Heart right ventricle (tissue), 16 donors: ENCODE measurements at regions not wholly inside any gene's neighbourhood (a gene's known extent, or its start where the extent isn't known, plus 50 kb on each side); places are given as distances from the start of the nearest gene placed in this dataset.

ENCODE experiments used
- ATAC-seq, 8 donors: fragments of 200-7000 bp; cut with Tn5 transposase; one replicate each; pipeline ENCODE4 v1.9.1; 2020; ENCODE audit warnings: mild to moderate bottlenecking in 8 of 8, moderate library complexity in 8 of 8, moderate number of reproducible peaks in 1 of 8
- DNase-seq, 2 donors: peaks; one replicate each; pipeline ENCODE4 v3.0.0-alpha.2; 2020
- H3K27ac ChIP-seq, 10 donors: fragments of 200-600 bp; sonication (generic) in 2 of 10; one replicate each; pipeline versions ENCODE4 v1.5.0 to v1.8.0; 2020 to 2022; ENCODE audit warnings: mild to moderate bottlenecking in 3 of 10
- H3K27me3 ChIP-seq, 7 donors: fragments of 200-600 bp; one replicate each; pipeline ENCODE4 v1.8.0; 2021 to 2022; ENCODE audit warnings: mild to moderate bottlenecking in 2 of 7
- H3K36me3 ChIP-seq, 9 donors: fragments of 200-600 bp; sonication (generic) in 1 of 9; one replicate each; pipeline versions ENCODE4 v1.5.0 to v1.8.0; 2020 to 2022; ENCODE audit warnings: mild to moderate bottlenecking in 2 of 9
- H3K4me1 ChIP-seq, 9 donors: fragments of 200-600 bp; sonication (generic) in 1 of 9; one replicate each; pipeline versions ENCODE4 v1.5.0 to v1.8.0; 2020 to 2022; ENCODE audit warnings: mild to moderate bottlenecking in 4 of 9
- H3K4me3 ChIP-seq, 10 donors: fragments of 200-600 bp; sonication (generic) in 2 of 10; one replicate each; pipeline versions ENCODE4 v1.5.0 to v1.8.0; 2020 to 2022; ENCODE audit warnings: mild to moderate bottlenecking in 7 of 10, moderate library complexity in 2 of 10
- H3K9me3 ChIP-seq, 11 donors: fragments of 200-600 bp in 10 of 11; sonication (generic) in 2 of 11; one replicate each; pipeline versions ENCODE4 v1.5.0 to v1.8.0; 2013 to 2022; ENCODE audit warnings: mild to moderate bottlenecking in 2 of 11, control low read depth in 1 of 11, moderate library complexity in 1 of 11
- CTCF ChIP-seq, 9 donors: fragments of 200-600 bp; sonication (generic) in 2 of 9; IDR thresholded peaks; one replicate each; pipeline versions ENCODE4 v1.5.0 to v1.8.0; 2021 to 2022; ENCODE audit warnings: antibody characterized with exemption in 9 of 9, mild to moderate bottlenecking in 5 of 9, moderate library complexity in 1 of 9
- WGBS, 2 donors: extraction: QIAGEN DNeasy Blood & Tissue Kit; methylation state at CpG; one replicate each; pipeline ENCODE4 v1.1.7; 2013; ENCODE audit warnings: inconsistent platforms in 1 of 2; 5-methylcytosine and 5-hydroxymethylcytosine counted together
- intact Hi-C, 10 donors: fragments of 100-400 bp; cut with DNase I; formaldehyde crosslinking; loops; one replicate each; pipeline versions ENCODE4 v1.11.1 to v1.14.2; 2022
- donor health status: Arrhythmogenic right ventricular cardiomyopathy.
- donor health status: ischemic (EF 13 %, LVEDD 7.1; RV severe dilation, severe dysfunction).
- donor health status: healthy with polysubstance abuse.
- donor health status: DM: no; HTN: yes; CAD: no.
- donor health status: DM: no; HTN: no; CAD: no.
- donor health status: ischemic (EF 25% LVEDD 6.9; RV normal size, moderate dysfunction).
- donor health status: ischemic (EF 25% LVEDD 5.7; RV mildly dilated, moderate dysfunction).
- donor health status: healthy.
- donor health status: DM: yes; HTN: yes; CAD: no.
- donor health status: Ischemic cardiomyopathy.
- donor health status: ischemic (EF 35%, LVEDD 5.7; RV mildly dilated, moderate dysfunction).
- donor health status: nonischemic (EF 11% LVEDD 7.7; RV severe dilation, severe dysfunction).
- donor health status: DM: yes; HTN: yes; CAD: no.
- donor health status: PGD.
- donor health status: ischemic (EF 29% LVEDD 5.4; RV normal size, mild dysfunction).
- donor health status: nonischemic (EF 23%, LVEDD 6.1; RV moderate dilation, normal function).

GRCh38 chr21:31491617-31492016 lies 147.6 kb upstream of the TIAM1 start:
- no peaks in the 10 kb centered on the region for H3K4me1 ChIP-seq
- H3K36me3 ChIP-seq, result no peaks in the 10 kb centered on the region
- no peak overlapping the region for H3K27ac ChIP-seq
- H3K27me3 ChIP-seq, result peaks cover 0 to 4% (median 0%) of the 10 kb centered on the region in 7 donors
- intact Hi-C loops, result no loop called here
- WGBS, 2 donors, result 67 to 70% methylated on average over 3 of the region's 3 CpGs
- no peak overlapping the region for H3K4me3 ChIP-seq
- DNase-seq (no peak), ATAC-seq (no peak)
- no peak for TF ChIP-seq CTCF (IDR thresholded peaks at IDR 0.05)
- H3K9me3 ChIP-seq, result no peaks in the 10 kb centered on the region

DNA sequence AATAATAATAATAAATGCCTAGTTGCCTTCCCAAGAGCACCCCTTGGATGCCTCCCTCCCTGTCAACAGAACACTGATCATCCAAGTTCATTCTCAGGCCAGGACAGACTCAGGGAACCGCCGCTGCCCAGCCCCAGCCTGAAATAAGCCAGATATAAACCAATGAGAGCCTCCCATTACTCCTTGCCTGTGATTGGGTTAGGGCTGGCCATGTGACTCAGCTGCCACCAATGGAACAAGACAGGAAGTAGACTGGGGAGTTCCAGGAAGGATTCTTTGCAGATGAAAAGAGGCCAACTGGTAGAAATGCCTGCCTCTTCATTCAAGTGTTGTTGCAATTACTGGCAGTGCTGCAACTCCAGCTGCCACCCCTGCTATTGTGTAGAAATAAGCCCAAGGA lies 146.4 kb upstream of the TIAM1 start:
- H3K9me3 ChIP-seq, result peaks cover 0 to 6% (median 0%) of the 10 kb centered on the region in 11 donors

DNA sequence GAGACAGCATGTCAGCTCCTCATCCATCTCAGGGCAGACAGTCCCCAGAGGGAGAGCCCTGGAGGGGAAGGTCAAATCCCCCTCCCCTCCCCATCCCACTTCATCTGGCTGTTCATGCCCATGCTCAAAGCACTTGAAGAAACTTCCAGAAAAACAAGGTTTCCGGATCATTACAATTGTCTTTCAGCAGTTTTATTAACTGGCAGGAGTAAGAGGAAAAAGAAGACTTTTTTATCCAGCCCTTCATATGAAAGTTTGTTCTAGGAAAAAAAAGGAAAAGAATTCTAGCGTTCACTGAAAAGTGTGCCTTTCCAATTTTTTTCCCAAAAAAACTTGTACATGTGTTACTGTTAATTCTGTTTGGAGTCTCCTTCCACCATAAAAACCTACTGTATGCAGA lies 145.7 kb upstream of the TIAM1 start:
- peaks cover 0 to 4% (median 0%) of the 10 kb centered on the region in 7 donors for H3K27me3 ChIP-seq
- 80 to 83% methylated on average over 2 of the region's 2 CpGs for WGBS, 2 donors
- intact Hi-C loops, result no loop called here
- DNase-seq, result no peak
- no peak for ATAC-seq
- peaks cover 0 to 13% (median 0%) of the 10 kb centered on the region in 11 donors for H3K9me3 ChIP-seq
- no peaks in the 10 kb centered on the region for H3K4me1 ChIP-seq
- no peak overlapping the region for H3K4me3 ChIP-seq
- H3K27ac ChIP-seq, result no peak overlapping the region
- no peak for TF ChIP-seq CTCF (IDR thresholded peaks at IDR 0.05)
- H3K36me3 ChIP-seq, result no peaks in the 10 kb centered on the region

More for the DNA sequence above, 146.4 kb upstream of the TIAM1 start:
- Histone ChIP-seq H3K27me3 (peaks cover 0 to 4% (median 0%) of the 10 kb centered on the region in 7 donors), H3K27ac (no peak overlapping the region), H3K4me3 (no peak overlapping the region), H3K36me3 (no peaks in the 10 kb centered on the region), H3K4me1 (no peaks in the 10 kb centered on the region)
- ATAC-seq (no peak), DNase-seq (no peak)
- intact Hi-C loops, result no loop called here
- TF ChIP-seq CTCF (IDR thresholded peaks at IDR 0.05), result no peak
- 79 to 89% methylated on average over 2 of the region's 2 CpGs for WGBS, 2 donors

- DNase-seq (no peak), ATAC-seq (no peak)
- H3K4me3 ChIP-seq, result no peak overlapping the region
- H3K27me3 ChIP-seq, result peaks cover 0 to 4% (median 0%) of the 10 kb centered on the region in 7 donors
- intact Hi-C loops, result no loop called here
- WGBS, 2 donors, result 75 to 78% methylated on average over 6 of the region's 6 CpGs
- peaks cover 0 to 20% (median 0%) of the 10 kb centered on the region in 11 donors for H3K9me3 ChIP-seq
- H3K4me1 ChIP-seq, result no peaks in the 10 kb centered on the region
- no peak for TF ChIP-seq CTCF (IDR thresholded peaks at IDR 0.05)
- H3K27ac ChIP-seq, result no peak overlapping the region
- no peaks in the 10 kb centered on the region for H3K36me3 ChIP-seq
Observed at GRCh38 chr21:31489014-31489413, 145.0 kb upstream of the TIAM1 start.
